HAP-1 (cell line): ENCODE measurements at regions not wholly inside any gene's neighbourhood (a gene's known extent, or its start where the extent isn't known, plus 50 kb on each side); places are given as distances from the start of the nearest gene placed in this dataset.

ENCODE experiments used
- DNase-seq, 2 experiments: peaks; one replicate each; pipeline ENCODE4 v3.0.0-alpha.2; 2016 to 2020; ENCODE audit warnings: low spot score in 2 of 2
- H3K27me3 ChIP-seq: fragments of 250-450 bp; sonication (Bioruptor Pico); 2 replicates; pipeline ENCODE4 v1.5.1; 2020; ENCODE audit warnings: low read depth, mild to moderate bottlenecking, moderate library complexity
- H3K36me3 ChIP-seq: fragments of 250-450 bp; sonication (Bioruptor Pico); replicated peaks from 2 replicates; pipeline ENCODE4 v1.5.1; 2020; ENCODE audit warnings: mild to moderate bottlenecking
- H3K4me1 ChIP-seq: fragments of 250-450 bp; sonication (Bioruptor Pico); 2 replicates; pipeline ENCODE4 v1.5.1; 2020; ENCODE audit warnings: mild to moderate bottlenecking
- H3K4me3 ChIP-seq: fragments of 250-450 bp; sonication (Bioruptor Pico); 2 replicates; pipeline ENCODE4 v1.5.1; 2020; ENCODE audit warnings: mild to moderate bottlenecking, moderate library complexity
- H3K9me3 ChIP-seq: fragments of 250-450 bp; sonication (Bioruptor Pico); 2 replicates; pipeline ENCODE4 v1.5.1; 2020; ENCODE audit warnings: mild to moderate bottlenecking, moderate library complexity
- in situ Hi-C: fragments of 300-500 bp; cut with MboI; formaldehyde crosslinking; loops from 3 replicates; pipeline ENCODE4 v1.14.3; 2020; ENCODE audit warnings: low sequenced_read_pairs, inconsistent platforms, mixed read lengths

GRCh38 chr1:38719880-38720279 lies 139.7 kb downstream of the RRAGC start:
- H3K4me1 ChIP-seq = no peaks in the 10 kb centered on the region
- DNase-seq = no peak
- no peaks in the 10 kb centered on the region for H3K27me3 ChIP-seq
- no peaks in the 10 kb centered on the region for H3K36me3 ChIP-seq
- no peak overlapping the region for H3K4me3 ChIP-seq
- in situ Hi-C loops = no loop called here
- no peaks in the 10 kb centered on the region for H3K9me3 ChIP-seq

GRCh38 chr1:38718031-38718430 lies 141.5 kb downstream of the RRAGC start:
- Histone ChIP-seq H3K4me3 (no peak overlapping the region), H3K4me1 (peaks cover 9% of the 10 kb centered on the region), H3K36me3 (no peaks in the 10 kb centered on the region), H3K9me3 (no peaks in the 10 kb centered on the region), H3K27me3 (no peaks in the 10 kb centered on the region)
- in situ Hi-C loops = no loop called here
- no peak for DNase-seq

- in situ Hi-C loops = no loop called here
- Histone ChIP-seq H3K36me3 (no peaks in the 10 kb centered on the region), H3K27me3 (no peaks in the 10 kb centered on the region), H3K4me1 (peaks cover 9% of the 10 kb centered on the region), H3K4me3 (no peak overlapping the region), H3K9me3 (no peaks in the 10 kb centered on the region)
- no peak for DNase-seq
Measured at GRCh38 chr1:38716229-38716628, 143.3 kb downstream of the RRAGC start.

GRCh38 chr1:38715415-38715814 lies 144.2 kb downstream of the RRAGC start:
- no peak for DNase-seq
- no peaks in the 10 kb centered on the region for H3K9me3 ChIP-seq
- in situ Hi-C loops = no loop called here
- no peaks in the 10 kb centered on the region for H3K36me3 ChIP-seq
- no peaks in the 10 kb centered on the region for H3K27me3 ChIP-seq
- H3K4me1 ChIP-seq = peaks cover 9% of the 10 kb centered on the region
- no peak overlapping the region for H3K4me3 ChIP-seq

GRCh38 chr1:38712046-38712445 lies 147.5 kb downstream of the RRAGC start:
- H3K4me1 ChIP-seq = peaks cover 9% of the 10 kb centered on the region
- no peaks in the 10 kb centered on the region for H3K36me3 ChIP-seq
- H3K27me3 ChIP-seq = no peaks in the 10 kb centered on the region
- no peaks in the 10 kb centered on the region for H3K9me3 ChIP-seq
- in situ Hi-C loops = no loop called here
- DNase-seq = no peak
- no peak overlapping the region for H3K4me3 ChIP-seq

GRCh38 chr1:38708701-38709258 lies 150.8 kb downstream of the RRAGC start:
- H3K4me3 ChIP-seq = no peak overlapping the region
- H3K9me3 ChIP-seq = no peaks in the 10 kb centered on the region
- H3K4me1 ChIP-seq = peaks cover 3% of the 10 kb centered on the region
- in situ Hi-C loops = no loop called here
- no peaks in the 10 kb centered on the region; the same call in 1 of the 2 replicates for H3K27me3 ChIP-seq
- DNase-seq = no peak
- no peaks in the 10 kb centered on the region for H3K36me3 ChIP-seq

GRCh38 chr1:38701088-38701487 lies 158.5 kb downstream of the RRAGC start:
- Histone ChIP-seq H3K36me3 (no peaks in the 10 kb centered on the region), H3K4me3 (no peak overlapping the region), H3K27me3 (peaks cover 2% of the 10 kb centered on the region; the same call in 1 of the 2 replicates), H3K9me3 (no peaks in the 10 kb centered on the region), H3K4me1 (no peaks in the 10 kb centered on the region)
- in situ Hi-C loops = no loop called here
- DNase-seq = no peak

GRCh38 chr1:38700077-38700470 lies 159.5 kb downstream of the RRAGC start:
- Histone ChIP-seq H3K36me3 (no peaks in the 10 kb centered on the region), H3K27me3 (peaks cover 4% of the 10 kb centered on the region; the same call in 1 of the 2 replicates), H3K4me1 (no peaks in the 10 kb centered on the region), H3K9me3 (no peaks in the 10 kb centered on the region), H3K4me3 (no peak overlapping the region)
- in situ Hi-C loops = no loop called here
- DNase-seq = no peak

GRCh38 chr1:38699330-38700076 lies 160.1 kb downstream of the RRAGC start:
- no peak for DNase-seq
- Histone ChIP-seq H3K27me3 (peaks cover 4% of the 10 kb centered on the region; the same call in 1 of the 2 replicates), H3K4me3 (no peak overlapping the region), H3K36me3 (no peaks in the 10 kb centered on the region), H3K4me1 (no peaks in the 10 kb centered on the region), H3K9me3 (no peaks in the 10 kb centered on the region)
- in situ Hi-C loops = no loop called here

- Histone ChIP-seq H3K27me3 (0 out of 2 replicates have a peak, but pooled peaks cover 4% of the 10 kb centered on the region), H3K36me3 (no peaks in the 10 kb centered on the region), H3K4me1 (no peaks in the 10 kb centered on the region), H3K9me3 (no peaks in the 10 kb centered on the region), H3K4me3 (no peak overlapping the region)
- no peak for DNase-seq
- in situ Hi-C loops = no loop called here
Measured at GRCh38 chr1:38697387-38697786, 162.2 kb downstream of the RRAGC start.

GRCh38 chr1:38696371-38696770 lies 163.2 kb downstream of the RRAGC start:
- no peak for DNase-seq
- in situ Hi-C loops = no loop called here
- H3K4me1 ChIP-seq = no peaks in the 10 kb centered on the region
- no peaks in the 10 kb centered on the region for H3K9me3 ChIP-seq
- no peaks in the 10 kb centered on the region for H3K36me3 ChIP-seq
- no peak overlapping the region for H3K4me3 ChIP-seq
- 0 out of 2 replicates have a peak, but pooled peaks cover 4% of the 10 kb centered on the region for H3K27me3 ChIP-seq

GRCh38 chr1:38693759-38694158 lies 165.8 kb downstream of the RRAGC start:
- H3K4me1 ChIP-seq = no peaks in the 10 kb centered on the region
- in situ Hi-C loops = no loop called here

GRCh38 chr1:38693031-38693430 lies 166.5 kb downstream of the RRAGC start:
- Histone ChIP-seq H3K9me3 (0 out of 2 replicates have a peak, but pooled peaks cover 3% of the 10 kb centered on the region), H3K4me3 (no peak overlapping the region), H3K27me3 (peaks cover 14% of the 10 kb centered on the region), H3K4me1 (no peaks in the 10 kb centered on the region), H3K36me3 (no peaks in the 10 kb centered on the region)
- in situ Hi-C loops = no loop called here
- DNase-seq = no peak

More at GRCh38 chr1:38693759-38694158, 165.8 kb downstream of the RRAGC start:
- 0 out of 2 replicates have a peak, but pooled peaks cover 3% of the 10 kb centered on the region for H3K9me3 ChIP-seq
- no peaks in the 10 kb centered on the region for H3K36me3 ChIP-seq
- H3K27me3 ChIP-seq = peaks cover 10% of the 10 kb centered on the region
- DNase-seq = no peak
- no peak overlapping the region for H3K4me3 ChIP-seq

- Histone ChIP-seq H3K4me1 (no peaks in the 10 kb centered on the region), H3K36me3 (no peaks in the 10 kb centered on the region), H3K9me3 (0 out of 2 replicates have a peak, but pooled peaks cover 3% of the 10 kb centered on the region), H3K4me3 (no peak overlapping the region), H3K27me3 (peaks cover 24% of the 10 kb centered on the region)
- no peak for DNase-seq
- in situ Hi-C loops = no loop called here
Measured at GRCh38 chr1:38690790-38691449, 168.7 kb downstream of the RRAGC start.
